RCC 7860 (cell line): ENCODE measurements at regions not wholly inside any gene's neighbourhood (a gene's known extent, or its start where the extent isn't known, plus 50 kb on each side); places are given as distances from the start of the nearest gene placed in this dataset.

ENCODE experiments used
- DNase-seq: peaks from one replicate; pipeline ENCODE4 v3.0.0-alpha.2; 2015; ENCODE audit warnings: low spot score
- FAIRE-seq: peaks from 2 replicates; lab custom pipeline; 2012; peaks lifted over from hg19 to GRCh38; lab: Jason Lieb, UNC

- no peak for FAIRE-seq
- DNase-seq = no peak
Measured at GRCh38 chr10:128220021-128220420, 93.8 kb upstream of the MKI67 start.

GRCh38 chr10:128221117-128221516, 94.9 kb upstream of the MKI67 start:
- DNase-seq (no peak), FAIRE-seq (no peak)

DNA sequence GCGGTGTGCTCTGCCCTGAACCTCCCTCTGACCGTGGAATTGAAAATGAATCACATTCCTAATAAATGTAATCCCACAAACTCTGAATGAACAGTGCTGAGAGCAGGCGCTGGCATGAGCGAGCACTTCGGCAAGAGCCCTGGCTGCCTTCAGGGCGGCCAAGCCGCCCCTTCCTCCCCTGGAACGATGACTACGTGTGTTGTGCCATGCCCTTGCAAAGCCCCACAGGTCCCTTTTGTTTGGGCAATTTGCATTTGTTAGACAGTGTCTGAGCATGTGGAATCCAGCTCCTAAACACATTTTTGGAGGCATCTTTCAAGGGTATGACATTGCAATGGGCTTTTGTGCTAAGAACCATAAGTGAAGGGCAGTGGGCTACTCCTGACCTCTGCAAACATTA, 95.6 kb upstream of the MKI67 start:
- DNase-seq (no peak), FAIRE-seq (no peak)

DNA sequence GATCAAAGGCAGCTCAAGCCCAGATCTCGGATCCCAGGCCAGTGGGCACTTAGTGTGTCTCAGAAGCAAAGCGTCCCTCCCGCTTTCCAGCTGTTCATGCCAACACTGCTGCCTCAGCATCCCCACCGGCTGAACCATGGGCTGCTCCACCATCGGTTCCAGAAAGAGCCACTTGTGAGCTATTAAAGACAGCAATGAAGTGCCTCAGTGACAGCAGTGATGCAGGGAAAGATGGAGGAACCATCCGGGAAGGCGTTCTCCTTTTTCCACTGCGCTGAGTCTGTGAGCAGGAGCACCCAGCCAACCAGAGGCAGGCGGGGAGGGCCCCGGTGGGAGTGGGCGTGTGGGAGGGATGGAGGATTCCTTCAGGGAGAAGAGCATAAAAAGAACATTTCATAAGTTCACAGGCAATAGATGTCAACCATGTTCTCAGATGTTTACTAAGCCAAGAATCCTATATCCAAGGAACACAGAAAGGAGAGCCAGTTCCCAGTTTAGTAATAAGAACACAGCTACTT, 96.2 kb upstream of the MKI67 start:
- DNase-seq = no peak
- FAIRE-seq = no peak

GRCh38 chr10:128230401-128230800, 104.2 kb upstream of the MKI67 start:
- FAIRE-seq = no peak
- DNase-seq = no peak

GRCh38 chr10:128233422-128233821, 107.2 kb upstream of the MKI67 start:
- DNase-seq (no peak), FAIRE-seq (no peak)

DNA sequence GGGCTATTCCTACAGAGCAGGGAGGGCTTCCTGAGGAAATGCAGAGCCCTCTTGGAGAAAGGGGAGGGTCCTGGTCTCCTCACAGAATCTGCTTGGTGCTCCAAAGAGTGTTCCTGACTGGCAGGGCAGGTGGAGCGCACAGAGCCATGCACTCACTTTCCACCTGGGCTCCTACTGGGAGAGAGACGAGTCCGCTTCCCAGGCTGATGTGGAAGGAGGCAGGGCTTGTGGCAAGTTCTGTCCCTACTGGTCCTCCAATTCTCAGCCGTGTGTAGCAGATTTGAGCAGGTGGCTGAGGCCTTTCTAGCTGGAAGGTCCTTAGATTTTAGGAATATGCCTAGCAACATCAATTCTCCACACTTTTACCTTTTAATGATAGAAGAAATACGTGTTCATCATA, 111.5 kb upstream of the MKI67 start:
- DNase-seq (no peak), FAIRE-seq (no peak)

DNA sequence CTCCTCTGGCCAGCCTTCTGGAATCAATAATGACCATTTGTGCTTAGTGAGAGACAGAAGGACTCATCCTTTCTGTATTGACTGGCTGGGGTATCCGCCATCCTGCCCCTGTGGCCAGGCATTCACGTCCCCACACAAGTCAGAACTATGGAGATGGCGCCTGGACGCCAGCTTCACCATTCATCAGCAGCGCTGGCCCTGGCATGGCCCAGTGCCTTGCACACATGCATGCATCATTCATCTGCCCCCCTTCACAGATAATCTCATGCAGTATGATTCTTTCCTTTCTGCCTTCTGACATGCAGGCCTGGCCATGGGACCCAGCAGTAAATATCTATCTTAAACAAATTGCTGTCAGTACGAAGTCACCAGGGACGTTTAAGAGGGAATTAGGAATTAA, 114.8 kb upstream of the MKI67 start:
- no peak for DNase-seq
- no peak for FAIRE-seq

DNA sequence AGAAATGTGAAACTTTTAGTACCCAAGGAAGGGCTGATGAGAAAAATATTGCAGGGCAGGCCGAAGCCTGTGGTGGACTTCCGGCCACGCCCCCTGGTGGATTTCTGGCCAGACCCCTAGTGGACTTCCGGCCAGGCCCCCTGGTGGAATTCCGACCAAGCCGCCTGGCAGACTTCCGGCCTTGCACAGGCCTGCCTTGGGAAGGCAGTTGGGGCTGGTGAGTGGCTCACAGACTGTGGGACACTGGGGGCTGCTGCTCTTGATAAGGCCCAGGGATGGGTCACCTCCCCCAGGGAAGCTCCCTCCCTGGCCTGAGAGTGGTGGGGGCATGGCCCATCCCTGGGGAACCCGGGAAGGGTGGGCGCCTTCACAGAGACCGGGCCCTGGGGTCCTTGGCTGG, 116.4 kb upstream of the MKI67 start:
- FAIRE-seq = no peak
- no peak for DNase-seq

- DNase-seq (no peak), FAIRE-seq (no peak)
Measured at GRCh38 chr10:128245026-128245425, 118.8 kb upstream of the MKI67 start.

GRCh38 chr10:128247576-128247975, 121.4 kb upstream of the MKI67 start:
- DNase-seq (no peak), FAIRE-seq (no peak)

- DNase-seq = no peak
Measured at GRCh38 chr10:128254476-128254875, 128.3 kb upstream of the MKI67 start.

GRCh38 chr10:128257428-128257827, 131.2 kb upstream of the MKI67 start:
- no peak for DNase-seq
- no peak for FAIRE-seq

More at GRCh38 chr10:128254476-128254875, 128.3 kb upstream of the MKI67 start:
- no peak for FAIRE-seq

- no peak for FAIRE-seq
Measured at GRCh38 chr10:128258421-128258976, 132.3 kb upstream of the MKI67 start.

DNA sequence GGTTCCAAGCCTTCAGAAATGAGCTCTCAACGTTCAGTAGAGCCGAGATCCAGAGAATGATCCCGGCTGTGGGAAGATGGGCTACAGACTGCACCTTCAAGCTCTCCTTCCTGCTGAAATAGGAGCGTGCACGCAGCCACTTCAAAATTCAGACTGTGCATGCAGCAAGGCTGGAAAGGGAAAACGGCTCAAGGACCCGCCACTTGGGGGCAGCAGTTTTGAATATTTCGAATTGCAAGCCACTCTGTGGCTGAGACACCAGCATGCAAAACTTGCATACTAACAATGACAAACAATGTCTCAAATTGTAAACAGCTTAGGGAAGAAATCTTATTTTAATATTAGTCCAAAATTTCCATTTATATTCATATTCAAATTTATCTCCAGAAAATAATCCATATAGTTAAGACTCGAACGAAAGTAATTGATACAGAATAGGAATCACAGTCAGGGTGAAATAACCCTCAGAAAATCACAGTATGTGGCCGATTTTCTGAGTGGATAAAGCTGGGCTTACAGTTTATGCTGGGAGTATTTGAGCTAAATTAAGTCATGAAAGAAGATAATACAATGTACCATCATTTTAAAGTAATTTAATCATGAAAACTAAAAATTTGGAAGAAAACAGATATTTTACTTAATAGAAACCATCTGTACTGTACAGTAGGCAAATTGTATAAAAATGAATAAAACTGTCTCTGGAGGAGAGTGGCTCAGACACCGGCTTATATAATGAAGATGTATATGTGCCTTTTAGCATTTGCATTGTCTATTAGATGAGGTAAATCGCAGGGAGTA, 137.9 kb upstream of the MKI67 start:
- DNase-seq (no peak), FAIRE-seq (peak; percentile 26)

More at GRCh38 chr10:128258421-128258976, 132.3 kb upstream of the MKI67 start:
- DNase-seq = no peak

- no peak for FAIRE-seq
- DNase-seq = no peak
Measured at GRCh38 chr10:128265596-128265995, 139.4 kb upstream of the MKI67 start.

DNA sequence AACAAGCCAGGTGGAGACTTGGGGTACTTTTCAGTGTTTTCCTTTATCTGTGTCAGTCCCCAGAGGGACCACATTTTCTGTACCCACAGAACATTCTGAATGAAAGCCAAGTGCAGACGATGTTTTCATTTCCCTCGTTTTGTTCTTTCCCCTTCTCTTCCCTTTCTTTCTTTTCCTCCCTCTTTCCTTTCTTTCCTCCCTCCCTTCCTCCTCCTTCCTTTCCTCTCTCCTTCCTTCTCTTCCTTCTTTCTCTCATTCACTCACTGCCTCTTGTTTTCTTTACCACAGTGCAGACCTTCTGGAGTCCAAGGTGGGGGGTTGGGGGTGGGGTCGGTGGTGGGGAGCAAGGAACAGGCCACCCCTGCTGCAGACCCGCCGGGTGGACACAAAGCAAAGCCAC, 141.4 kb upstream of the MKI67 start:
- FAIRE-seq = no peak

DNA sequence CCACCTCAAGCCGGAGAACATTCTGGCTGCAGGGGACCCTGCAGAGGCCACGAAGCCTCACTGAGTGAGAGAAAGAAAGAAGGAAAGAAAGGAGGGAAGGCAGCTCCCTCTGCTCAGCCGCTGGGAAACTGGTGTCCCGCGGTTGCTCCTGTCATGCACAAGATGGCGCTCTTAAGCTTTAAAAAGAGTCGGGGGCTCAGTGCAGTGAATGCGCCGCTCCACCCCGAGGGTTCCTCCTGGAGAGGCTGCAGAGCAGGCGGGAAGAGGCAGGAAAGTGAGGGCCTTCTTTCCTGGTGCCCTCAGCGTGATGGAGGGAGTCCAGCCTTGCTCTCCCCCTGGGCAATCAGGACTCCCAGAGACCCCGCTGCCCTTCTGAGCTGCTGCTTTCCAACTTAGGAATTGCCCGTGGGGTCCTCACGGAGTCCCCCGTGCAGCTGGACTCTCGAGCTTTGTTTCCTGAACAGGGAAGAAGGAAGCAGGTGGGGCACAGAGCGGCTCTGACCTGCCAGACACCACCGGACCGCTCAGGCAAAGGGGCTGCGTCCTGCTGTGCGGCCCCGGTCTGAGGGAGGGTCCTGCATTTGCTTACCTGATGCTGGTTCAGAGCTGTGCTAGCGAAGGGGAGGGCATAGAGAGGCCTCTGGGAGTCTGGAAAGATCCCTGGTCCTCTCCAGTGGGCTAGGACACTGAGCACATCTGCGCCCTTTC, 141.9 kb upstream of the MKI67 start:
- DNase-seq (no peak), FAIRE-seq (no peak)

More for the DNA sequence above, 141.4 kb upstream of the MKI67 start:
- no peak for DNase-seq

- FAIRE-seq (no peak), DNase-seq (no peak)
Measured at GRCh38 chr10:128274938-128275337, 148.7 kb upstream of the MKI67 start.

GRCh38 chr10:128275388-128276177, 149.4 kb upstream of the MKI67 start:
- DNase-seq (no peak), FAIRE-seq (no peak)

- FAIRE-seq (no peak), DNase-seq (no peak)
Measured at GRCh38 chr10:128277267-128277840, 151.1 kb upstream of the MKI67 start.
